Pons (tissue), 1 donor: ENCODE measurements at regions not wholly inside any gene's neighbourhood (a gene's known extent, or its start where the extent isn't known, plus 50 kb on each side); places are given as distances from the start of the nearest gene placed in this dataset.

ENCODE experiments used
- DNase-seq: peaks from one replicate; pipeline ENCODE4 v3.0.0-alpha.2; 2016; ENCODE audit warnings: low spot score

DNA sequence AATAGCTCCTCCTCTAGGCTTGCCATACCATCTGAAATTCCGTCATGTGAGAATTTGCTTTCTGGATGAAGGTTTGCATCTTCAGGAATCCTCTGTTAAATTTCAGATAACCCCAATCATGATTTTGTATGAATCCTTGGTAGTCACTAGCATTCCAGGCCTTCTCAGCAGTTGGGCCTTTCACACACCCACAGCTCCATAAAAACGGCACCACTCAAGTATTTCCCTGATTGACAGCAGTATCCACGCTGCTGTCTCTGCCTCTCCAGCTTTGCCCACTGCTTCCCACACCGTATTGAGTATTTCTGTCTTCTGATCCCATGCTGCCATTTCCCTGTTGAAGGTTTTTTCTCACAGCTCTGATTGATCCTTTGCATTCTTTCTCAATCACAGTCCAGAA, 208.7 kb upstream of the NCAM1 start:
- DNase-seq = no peak

DNA sequence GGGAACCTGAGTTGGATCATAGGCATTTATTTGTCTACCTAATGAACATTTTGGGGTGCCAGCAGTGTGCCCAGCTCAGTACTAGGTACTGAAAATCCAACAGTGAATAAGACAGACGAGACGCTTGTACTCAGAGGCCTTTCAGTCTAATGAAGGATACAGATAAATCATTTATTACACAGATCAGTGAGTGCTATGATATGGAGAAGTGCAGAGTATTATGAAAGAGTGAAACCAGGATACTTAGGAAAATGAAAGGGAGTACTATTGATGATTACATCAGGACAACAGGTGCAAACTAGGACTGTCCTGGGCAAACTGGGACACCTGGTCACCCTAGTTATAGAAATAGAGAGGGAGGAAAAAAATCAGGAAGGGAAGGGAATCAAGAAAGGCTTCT, 207.5 kb upstream of the NCAM1 start:
- no peak for DNase-seq

DNA sequence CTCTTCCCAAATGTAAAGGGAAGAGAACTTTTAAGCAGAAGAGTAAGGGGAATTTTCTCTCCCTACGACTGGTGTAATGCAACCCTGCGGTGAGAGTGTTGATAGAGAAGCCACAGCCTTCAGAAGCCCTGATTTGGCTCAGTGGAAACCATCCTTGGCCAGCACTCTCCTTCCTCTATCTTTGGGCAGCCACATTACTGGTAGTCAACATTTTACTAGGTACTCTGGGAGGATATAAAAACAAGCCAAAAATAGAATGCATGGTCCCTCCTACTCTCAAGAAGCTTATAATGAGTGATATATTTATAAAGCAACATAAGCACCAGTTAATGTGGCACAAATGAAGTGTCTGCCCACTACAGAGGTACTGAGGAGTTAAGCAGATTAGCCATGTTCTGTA, 201.8 kb upstream of the NCAM1 start:
- no peak for DNase-seq

DNA sequence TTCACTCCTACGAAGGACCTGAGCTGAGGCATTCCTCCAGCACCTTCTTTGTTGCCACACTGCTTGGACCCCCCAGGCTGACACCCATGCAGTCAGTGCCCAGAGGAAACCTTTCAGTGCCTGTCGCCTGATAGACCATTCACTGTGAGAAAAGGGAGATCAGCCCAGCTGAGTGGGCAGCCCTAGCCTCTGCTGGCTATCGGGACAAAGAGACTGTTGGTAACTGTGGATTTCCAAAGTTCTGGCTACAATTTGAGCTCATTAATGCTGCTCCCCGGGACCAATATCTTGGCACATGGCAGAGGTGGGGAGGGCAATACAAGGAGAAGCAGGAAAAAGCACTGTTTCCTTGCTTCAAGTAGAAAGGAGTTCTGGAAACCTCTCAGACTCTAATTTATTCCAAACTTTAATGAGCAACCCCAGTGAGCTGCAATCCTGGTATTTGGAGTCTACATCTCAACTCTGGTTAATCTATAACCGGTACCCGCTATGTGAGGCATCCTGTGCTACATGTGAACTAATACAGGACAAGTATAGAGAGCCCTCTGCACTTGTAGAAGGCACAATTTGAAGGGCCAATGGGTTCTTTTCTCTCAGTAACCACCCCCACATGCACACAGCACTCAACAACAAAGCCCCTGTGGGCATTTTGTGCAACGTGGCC, 200.7 kb upstream of the NCAM1 start:
- no peak for DNase-seq

DNA sequence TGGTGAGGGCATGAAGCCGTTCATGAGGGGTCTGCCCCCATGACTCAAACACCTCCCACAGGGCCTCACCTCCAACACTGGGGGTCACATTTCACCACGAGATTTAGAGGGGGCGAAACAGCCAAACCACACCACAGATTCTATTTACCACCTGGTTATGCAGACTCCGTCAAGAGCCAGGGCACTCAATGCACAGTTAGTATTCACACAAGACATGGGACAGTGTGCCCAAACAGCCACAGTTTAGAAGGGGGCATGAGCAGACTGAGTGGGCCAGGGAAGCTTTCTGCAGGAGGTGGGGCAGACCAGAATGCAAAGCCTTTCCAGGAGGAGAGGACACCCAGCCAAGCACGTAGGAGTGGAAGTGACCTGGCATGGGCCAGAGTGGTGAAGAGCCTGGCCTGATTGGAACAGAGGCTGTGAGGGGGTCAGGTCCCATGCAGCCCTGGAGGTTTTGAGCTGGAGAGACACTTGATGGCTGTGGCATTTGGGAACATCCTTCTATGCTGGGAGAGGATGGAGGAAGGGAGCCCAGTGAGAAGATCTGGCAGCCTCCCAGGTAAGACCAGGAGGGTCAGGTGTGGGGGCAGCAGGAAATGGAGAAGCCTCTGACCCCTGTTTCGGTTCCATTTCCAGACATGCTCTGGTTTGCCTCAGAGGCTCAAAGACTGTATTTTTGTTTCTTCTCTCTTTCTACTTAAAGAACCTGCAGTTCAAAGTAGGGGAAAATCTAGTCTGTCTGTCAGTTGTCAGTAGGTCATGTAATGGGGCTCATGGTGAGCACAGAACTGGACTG, 199.1 kb upstream of the NCAM1 start:
- DNase-seq = no peak

DNA sequence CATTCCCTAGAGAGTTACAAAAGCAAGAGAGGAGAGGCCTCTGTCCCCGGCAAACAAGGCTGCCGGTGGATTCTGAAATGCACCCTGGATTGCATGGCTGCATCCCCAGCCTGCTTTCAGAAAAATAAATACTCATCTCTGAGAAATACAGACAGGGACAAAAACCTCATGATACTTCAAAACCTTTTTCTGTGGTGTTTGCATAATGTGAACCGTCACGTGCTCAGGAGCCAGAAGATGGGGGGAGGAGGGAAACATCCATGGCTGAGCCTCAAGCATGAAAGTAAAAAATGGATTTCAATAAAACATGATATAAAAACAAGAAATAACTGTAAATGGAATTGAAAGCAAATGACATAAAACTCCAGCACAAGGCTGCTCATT, 198.5 kb upstream of the NCAM1 start:
- no peak for DNase-seq

DNA sequence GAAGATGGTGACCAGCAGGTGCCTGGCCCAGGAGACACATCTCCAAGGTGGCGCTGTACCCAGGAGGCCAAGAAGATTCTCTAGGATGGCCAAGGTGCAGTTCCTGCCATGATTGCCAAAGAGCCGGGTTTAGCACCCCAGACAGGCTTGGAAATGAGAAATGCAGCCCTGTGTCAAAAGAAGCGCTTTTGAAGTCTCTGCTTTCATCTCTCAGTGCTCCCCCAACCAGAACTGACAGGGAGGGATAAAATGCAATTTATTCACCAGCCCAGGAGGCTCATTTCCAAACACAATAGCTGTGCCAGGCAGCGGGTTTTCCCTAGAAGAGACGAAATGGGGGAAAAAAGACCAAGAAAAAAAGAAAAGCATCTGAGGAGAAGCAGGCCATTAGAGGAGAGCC, 195.9 kb upstream of the NCAM1 start:
- DNase-seq = no peak

DNA sequence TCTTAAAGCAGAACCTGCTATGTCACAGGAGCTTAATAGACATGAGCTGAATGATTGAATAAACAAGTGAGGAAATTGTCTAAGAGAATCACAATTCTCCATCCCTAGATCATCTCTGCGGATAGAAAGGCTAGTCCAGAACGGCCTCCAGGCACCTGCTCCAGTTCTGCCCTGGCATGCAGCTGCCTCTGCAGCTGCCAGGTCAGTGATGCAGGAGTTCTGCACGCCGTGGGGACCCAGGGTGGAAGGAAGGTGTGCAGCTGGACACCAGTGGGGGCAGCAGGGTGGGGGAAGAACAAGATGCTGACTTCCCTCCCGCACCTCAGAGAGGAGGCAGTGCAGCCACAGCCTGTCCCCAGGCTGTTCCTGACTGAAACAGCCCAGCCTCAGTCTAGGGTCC, 192.1 kb upstream of the NCAM1 start:
- no peak for DNase-seq

DNA sequence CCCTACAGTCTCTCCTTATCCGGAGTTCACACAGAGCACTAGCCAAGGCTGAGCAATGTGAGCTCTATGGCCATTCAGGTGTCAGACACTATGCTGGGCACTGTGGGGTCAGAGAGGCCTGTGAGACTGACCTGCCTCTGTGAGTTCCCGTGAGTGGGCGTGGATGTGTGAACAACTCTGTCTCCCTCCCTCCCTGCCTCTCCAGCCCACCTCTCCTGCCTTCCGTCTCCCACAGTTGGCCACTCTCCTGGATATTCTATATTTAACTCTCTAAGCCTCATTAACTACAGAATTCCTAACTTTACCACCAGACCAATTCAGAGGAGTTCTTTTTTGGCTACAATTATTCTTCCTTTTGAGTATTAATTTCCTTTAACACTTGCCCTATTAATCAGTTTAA, 191.6 kb upstream of the NCAM1 start:
- DNase-seq = no peak

DNA sequence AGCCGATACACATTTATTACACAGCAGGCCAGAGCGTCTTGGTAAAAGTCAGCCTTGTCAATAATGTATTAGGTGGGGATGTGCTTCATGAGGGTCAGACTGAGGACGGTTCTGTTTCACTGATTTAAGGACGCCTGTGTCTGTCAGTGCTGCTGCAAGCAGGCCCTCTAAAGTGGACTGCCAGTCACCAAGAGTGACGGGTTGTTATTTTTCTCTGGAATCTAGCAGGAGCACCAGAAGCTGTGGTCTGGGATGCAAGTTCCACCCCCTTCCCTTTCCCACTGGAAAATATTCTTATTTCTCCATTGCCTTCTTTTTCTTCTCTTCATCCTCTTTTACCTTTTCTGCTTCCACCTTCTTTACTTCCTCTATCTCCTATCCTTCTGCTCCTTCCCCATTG, 191.2 kb upstream of the NCAM1 start:
- DNase-seq = peak; percentile 56

DNA sequence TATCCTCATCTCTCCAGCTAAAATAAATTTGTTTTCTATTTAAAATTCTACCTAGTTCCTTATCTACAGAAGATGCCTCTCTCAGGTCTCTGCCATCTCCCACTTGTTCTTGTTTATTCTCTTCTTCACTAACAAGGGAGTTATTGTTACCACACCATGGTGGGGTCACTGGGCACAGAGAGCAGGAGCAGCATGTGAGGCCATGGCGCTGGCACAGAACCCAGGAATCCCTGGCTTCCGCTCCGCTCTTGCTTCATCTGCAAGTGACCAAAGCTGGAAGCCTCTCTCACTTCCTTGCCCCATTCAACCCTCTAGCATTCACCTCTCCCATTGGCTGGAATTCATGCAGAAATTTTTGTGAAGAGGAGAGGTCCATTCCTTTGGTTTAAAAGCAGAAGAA, 190.7 kb upstream of the NCAM1 start:
- DNase-seq = peak; percentile 92

DNA sequence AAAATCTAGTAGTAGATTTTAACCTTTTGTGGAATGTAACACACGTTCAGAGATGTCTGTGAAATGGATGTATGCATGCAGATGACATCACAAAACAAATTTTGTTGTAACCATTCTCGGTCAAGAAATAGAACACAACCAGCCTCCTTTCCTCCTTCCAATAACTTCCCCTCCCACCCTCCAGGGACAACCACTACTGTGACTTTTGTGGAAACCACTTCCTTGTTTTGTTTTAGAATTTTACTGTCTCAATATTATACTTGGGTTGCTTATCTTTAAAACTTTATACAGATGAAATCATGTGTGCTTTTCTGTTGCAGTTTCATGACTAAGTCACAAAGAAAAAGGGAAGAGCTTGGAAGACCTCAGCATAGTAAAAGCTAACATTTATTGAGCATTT, 189.4 kb upstream of the NCAM1 start:
- DNase-seq = no peak

DNA sequence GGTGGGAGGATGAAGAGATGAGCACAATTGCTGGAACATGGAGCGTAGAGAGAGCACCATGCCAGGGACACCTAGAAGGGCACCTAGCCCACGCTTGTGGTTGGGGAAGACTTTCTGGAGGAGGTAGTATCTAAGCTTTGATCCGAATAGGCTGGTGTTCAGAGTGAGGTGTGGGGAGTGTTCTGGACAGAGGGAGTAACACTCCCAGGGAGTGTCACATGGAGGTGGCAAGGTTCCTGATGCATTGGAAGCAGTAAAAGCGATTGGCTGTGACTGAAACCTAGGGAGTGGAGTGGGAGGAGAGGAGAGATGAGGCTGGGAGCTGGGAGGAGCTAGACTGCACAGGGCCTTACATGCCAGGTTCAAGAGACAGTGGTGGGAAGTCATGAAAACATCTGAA, 188.0 kb upstream of the NCAM1 start:
- DNase-seq = no peak

DNA sequence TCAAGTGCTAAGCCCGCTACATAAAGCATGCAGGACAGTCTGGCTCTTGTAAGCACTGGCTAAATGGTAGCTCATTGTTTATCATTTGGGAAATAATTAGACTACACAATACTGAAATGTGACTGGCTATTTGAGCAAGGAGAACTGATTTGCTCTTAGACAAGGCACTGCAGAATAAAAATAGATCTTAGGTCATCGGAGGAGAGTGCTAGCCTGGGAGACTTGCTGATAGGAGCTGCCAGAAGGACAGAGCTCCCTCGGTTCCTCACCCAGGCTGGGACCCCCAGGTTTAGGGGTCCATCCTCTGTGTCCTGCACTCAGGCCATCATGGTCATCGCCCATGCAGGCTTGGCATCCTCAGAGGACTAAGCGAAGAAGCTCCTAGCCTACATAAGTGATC, 184.4 kb upstream of the NCAM1 start:
- no peak for DNase-seq

DNA sequence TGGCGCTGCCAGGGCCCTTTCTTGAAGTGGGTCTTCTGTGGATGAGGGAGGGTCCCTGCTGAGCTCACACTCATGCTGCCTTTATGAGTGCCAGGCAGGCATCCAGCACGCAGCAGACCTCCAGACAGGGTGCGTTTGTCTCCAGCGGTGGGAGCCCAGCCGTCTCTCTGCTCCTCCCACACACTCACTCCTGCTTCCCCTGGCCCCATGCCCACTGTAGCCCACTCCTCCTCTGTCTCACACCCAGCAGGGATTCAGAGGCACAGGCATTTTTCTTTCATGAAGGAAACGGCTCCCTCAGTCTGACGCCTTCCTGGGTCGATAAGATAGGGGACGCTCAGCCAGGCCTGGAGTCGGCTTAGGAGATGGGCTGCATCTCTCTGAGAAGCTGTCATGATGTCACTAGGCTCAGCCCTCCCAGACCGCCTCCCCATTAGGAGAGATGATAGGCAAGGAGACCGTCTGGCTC, 183.9 kb upstream of the NCAM1 start:
- no peak for DNase-seq

DNA sequence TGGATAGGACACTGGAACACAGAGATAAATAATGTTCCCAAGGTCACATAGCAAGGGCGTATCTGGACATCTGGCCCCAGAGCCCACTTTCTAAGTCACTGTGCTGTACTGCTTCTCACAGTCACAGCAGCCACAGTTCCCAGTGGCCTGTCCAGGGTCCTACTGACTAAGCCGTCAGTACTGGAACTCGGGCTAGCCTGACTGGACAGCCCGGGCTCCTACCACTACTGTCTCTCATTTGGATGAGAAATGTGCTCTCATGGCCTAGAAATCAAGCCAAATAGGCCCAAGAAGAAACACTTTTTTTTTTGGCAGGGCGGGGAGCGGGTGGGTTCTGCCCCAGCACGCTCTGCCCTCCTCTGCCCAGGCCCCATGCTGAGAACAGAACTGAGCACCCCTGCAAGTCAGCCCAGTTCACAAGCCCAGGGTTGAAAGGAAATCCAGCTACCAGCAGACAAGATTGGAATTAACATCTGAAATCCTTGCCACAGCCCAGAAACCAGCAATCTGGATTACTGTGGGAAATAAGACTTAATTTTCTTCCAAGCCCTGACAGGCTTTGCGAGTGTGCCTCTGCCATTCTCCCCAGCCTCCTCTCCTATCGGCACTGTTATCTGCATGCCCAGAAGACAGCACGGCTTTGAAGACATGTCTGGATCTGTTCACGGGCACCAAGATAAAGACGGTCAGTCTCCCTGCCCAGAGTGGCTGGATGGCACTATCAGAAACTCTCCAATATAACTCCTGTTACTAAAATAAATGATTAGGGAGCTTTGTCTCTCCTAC, 182.9 kb upstream of the NCAM1 start:
- DNase-seq = no peak

DNA sequence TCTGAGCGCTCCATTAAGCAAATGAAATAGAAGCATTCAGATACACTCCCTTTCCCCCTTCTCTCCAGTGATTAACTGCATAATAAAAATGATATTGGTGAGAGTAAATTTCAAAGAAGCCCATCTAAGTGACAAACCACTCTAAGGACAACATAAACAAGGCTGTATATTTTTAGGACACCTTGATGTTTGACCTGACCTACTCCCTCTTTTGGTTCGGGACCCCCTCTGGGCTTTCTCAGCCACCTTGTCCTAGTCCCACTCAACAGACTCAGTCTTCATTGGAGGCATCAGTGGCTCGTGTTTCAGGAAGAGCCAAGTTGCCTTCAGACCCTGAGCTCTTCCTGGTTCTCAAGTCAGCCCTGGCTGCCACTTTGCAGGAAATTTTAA, 182.3 kb upstream of the NCAM1 start:
- no peak for DNase-seq

DNA sequence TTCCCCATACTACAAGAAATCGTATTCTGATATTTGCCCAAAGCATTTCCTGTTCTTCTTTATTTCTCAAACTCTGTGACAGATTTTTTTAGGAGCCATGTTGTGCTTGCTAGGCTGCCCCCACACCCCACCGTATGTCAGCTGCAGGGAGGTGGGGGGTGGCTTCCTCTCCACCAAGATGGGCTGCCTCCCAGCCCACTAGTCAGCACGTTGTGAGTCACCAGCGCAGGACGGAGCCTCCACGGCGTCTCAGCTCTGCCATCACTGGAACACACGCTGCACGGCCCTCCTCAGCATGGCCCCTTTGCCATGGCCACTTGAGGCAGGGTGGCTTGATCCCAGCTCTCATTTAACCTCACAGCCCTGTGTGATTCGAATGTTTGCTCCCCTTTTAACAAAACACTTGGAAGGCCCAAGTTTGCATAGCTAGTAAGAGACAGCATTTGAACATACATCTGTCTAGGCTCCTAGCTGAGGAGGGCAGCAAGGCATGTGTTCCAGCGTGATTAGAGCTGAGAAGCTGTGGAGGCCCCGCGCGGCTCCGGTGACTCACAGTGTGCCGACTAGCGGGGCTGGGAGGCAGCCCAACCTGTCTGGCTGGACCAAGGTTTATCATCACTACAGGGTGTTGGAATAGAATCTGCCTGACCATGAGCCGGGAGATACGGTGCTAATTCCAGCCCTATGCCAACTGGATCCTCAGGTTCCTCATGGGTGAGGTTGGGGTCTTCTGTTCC, 180.7 kb upstream of the NCAM1 start:
- no peak for DNase-seq

DNA sequence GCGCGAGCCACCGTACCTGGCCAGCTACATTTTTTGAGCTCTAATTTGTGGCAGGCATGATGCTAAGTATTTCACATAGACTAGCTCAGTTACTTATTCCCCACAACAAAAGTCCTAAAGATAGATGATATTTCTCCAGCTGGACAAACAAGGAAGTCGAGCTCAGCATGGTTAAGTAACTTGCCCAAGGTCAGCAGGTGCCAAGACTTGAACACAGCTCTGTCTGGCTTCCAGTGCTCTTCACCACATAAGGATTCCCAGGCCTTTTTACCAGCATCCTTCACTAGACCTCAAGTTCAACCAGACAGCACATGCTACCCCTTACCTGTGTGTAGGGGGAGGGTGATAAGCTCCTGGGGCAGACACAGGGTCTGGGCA, 177.3 kb upstream of the NCAM1 start:
- DNase-seq = no peak

DNA sequence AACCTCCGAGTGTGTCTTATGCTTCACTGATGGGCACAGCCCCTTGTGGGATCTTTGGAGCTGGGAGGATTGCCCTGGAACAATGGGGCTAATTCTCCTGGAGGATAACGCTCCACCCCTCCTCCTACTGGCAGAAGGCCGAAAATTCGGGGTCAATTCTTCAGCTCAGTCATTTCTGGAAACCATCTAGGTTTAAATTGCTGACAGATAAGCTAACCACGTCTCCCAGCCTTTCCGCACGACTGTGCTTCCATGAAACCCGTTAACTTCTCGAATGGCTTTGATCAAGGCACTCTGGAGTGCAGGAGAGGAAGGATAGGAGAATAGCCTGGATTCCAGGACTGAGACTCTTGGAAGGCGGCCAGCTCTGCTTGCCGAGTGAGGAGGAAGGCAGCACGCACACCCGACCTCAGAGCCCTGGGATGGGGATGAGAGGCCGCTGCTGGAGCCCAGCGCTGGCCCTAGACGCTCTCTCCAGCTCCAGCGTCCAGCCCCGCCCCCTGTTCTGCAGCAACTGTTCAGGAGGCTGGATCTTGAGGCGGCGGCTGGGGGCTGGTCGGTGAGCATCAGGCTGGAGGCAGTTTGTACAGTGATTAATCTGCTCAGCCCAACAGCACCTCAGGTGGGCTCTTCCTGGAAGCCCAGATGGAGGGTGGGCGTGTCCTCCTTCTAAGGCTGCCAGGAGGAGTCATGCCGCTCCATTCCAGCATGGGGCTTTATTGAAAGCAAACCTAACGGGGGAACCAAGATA, 176.7 kb upstream of the NCAM1 start:
- DNase-seq = peak; percentile 42

DNA sequence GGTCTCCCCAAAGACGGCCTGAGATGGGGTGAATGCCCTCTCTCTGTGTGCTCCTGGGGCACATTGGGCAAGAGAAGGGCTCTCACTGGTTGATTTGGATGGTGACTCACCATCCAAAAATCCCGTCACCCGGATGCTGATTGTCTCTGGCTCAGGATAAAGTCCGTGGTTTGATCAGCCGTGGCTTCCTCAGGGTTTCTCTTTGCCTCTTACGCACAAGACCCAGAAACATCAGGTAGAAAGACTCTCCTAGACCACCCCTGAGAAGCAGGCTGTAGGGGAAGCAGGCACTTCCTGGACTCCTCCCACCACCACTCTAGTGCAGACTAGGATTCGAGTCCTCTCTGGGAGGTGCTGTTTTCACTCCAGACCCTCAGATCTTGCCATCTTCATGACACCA, 176.1 kb upstream of the NCAM1 start:
- DNase-seq = no peak

DNA sequence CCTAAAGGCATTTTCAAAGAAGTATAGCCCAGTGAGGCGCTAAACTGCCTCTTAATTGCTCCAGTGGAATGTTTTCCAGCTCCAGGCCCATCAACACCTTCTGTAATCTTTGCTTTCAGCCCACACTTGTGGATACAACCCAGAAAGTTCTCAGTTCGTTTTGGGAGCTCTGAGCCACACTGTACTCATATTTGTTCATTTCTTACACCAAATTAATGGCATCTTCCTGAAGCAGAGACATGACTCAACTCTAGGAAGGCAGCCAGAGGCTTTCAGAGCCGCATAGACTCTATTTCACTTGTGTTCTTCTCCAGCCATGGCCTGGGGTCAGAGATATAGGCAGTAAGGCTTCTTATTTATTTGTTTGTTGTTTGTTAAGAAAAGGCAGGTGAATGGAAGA, 175.5 kb upstream of the NCAM1 start:
- no peak for DNase-seq
